HEK293 (cell line): ENCODE measurements at regions not wholly inside any gene's neighbourhood (a gene's known extent, or its start where the extent isn't known, plus 50 kb on each side); places are given as distances from the start of the nearest gene placed in this dataset.

Experiments used
- CTCF ChIA-PET: fragments of 350-600 bp; formaldehyde crosslinking; extraction: SDS; loops from one replicate; lab custom pipeline; 2021; ENCODE audit warnings: antibody characterized with exemption; lab: Yijun Ruan, JAX
- POLR2A ChIA-PET: fragments of 300-600 bp; formaldehyde crosslinking; extraction: SDS; loops from one replicate; lab custom pipeline; 2020; ENCODE audit warnings: antibody characterized with exemption, inconsistent platforms; lab: Yijun Ruan, JAX
- H3K27ac ChIP-seq: fragments of 200-500 bp; sonication (Bioruptor generic); 2 replicates; pipeline ENCODE4 v1.5.1; 2014; ENCODE audit warnings: low read depth, low read length, control low read depth, inconsistent platforms; ENCODE audit errors: extremely low read depth
- H3K36me3 ChIP-seq, 2 experiments: fragments of 200-500 bp in 1 of 2; sonication (Bioruptor generic) in 1 of 2; 1 replicate in 1 of 2; 2 replicates in 1 of 2; pipeline ENCODE4 v1.5.1; 2014 to 2017; ENCODE audit warnings: inconsistent platforms in 2 of 2, low read length in 2 of 2; ENCODE audit not compliant: control insufficient read depth in 2 of 2, insufficient read depth in 1 of 2
- H3K4me1 ChIP-seq: fragments of 200-500 bp; sonication (Bioruptor generic); 2 replicates; pipeline ENCODE4 v1.5.1; 2014; ENCODE audit warnings: mild to moderate bottlenecking, low read length, inconsistent platforms; ENCODE audit not compliant: control insufficient read depth, insufficient read depth
- H3K4me3 ChIP-seq: 2 replicates; pipeline ENCODE4 v1.5.1; 2011; ENCODE audit warnings: low read depth, mild to moderate bottlenecking, control low read depth, low read length, moderate library complexity
- H3K9me3 ChIP-seq: fragments of 200-500 bp; sonication (Bioruptor generic); 2 replicates; pipeline ENCODE4 v1.5.1; 2014; ENCODE audit warnings: low read depth, low read length, inconsistent platforms; ENCODE audit not compliant: control insufficient read depth, insufficient read depth
- BCL6B ChIP-seq: fragments of 450-650 bp; formaldehyde crosslinking; IDR thresholded peaks from 2 replicates; pipeline ENCODE4 v1.5.1; 2017; ENCODE audit warnings: missing biosample characterization, missing genetic modification characterization
- GLI2 ChIP-seq: fragments of 450-650 bp; formaldehyde crosslinking; IDR thresholded peaks from 2 replicates; pipeline ENCODE4; 2017; ENCODE audit warnings: missing biosample characterization, missing genetic modification characterization, low read depth, borderline replicate concordance
- HOXC10 ChIP-seq: sonication (generic); formaldehyde crosslinking; IDR thresholded peaks from 2 replicates; pipeline ENCODE4 v1.8.1; 2023; ENCODE audit warnings: mild to moderate bottlenecking, missing genetic modification reagents
- KLF9 ChIP-seq: fragments of 450-650 bp; formaldehyde crosslinking; IDR thresholded peaks from 2 replicates; pipeline ENCODE4 v1.5.1; 2016; ENCODE audit warnings: missing biosample characterization, missing genetic modification characterization, low read depth
- OSR2 ChIP-seq: fragments of 450-650 bp; formaldehyde crosslinking; IDR thresholded peaks from 2 replicates; pipeline ENCODE4 v1.5.1; 2016; ENCODE audit warnings: missing biosample characterization, missing genetic modification characterization
- REPIN1 ChIP-seq: fragments of 450-650 bp; formaldehyde crosslinking; IDR thresholded peaks from 2 replicates; pipeline ENCODE4 v1.5.1; 2017; ENCODE audit warnings: missing biosample characterization, missing genetic modification characterization, low read depth
- WT1 ChIP-seq: fragments of 450-650 bp; formaldehyde crosslinking; IDR thresholded peaks from 2 replicates; pipeline ENCODE4 v1.5.1; 2016; ENCODE audit warnings: missing biosample characterization, missing genetic modification characterization
- ZBTB7A ChIP-seq: fragments of 450-650 bp; formaldehyde crosslinking; IDR thresholded peaks from 2 replicates; pipeline ENCODE4 v1.5.1; 2016; ENCODE audit warnings: low read depth, missing biosample characterization, missing genetic modification characterization
- ZNF132 ChIP-seq: fragments of 450-650 bp; formaldehyde crosslinking; IDR thresholded peaks from 2 replicates; pipeline ENCODE4 v1.5.1; 2017; ENCODE audit warnings: missing biosample characterization, missing genetic modification characterization, borderline replicate concordance
- ZNF404 ChIP-seq: fragments of 450-650 bp; formaldehyde crosslinking; IDR thresholded peaks from 2 replicates; pipeline ENCODE4 v1.5.1; 2017; ENCODE audit warnings: missing biosample characterization, missing genetic modification characterization
- ZNF426 ChIP-seq: fragments of 450-650 bp; formaldehyde crosslinking; IDR thresholded peaks from 2 replicates; pipeline ENCODE4 v1.5.1; 2017; ENCODE audit warnings: missing biosample characterization, missing genetic modification characterization, mild to moderate bottlenecking, inconsistent platforms, moderate library complexity
- ZNF514 ChIP-seq: fragments of 450-650 bp; formaldehyde crosslinking; IDR thresholded peaks from 2 replicates; pipeline ENCODE4 v1.5.1; 2016; ENCODE audit warnings: missing biosample characterization, missing genetic modification characterization
- ZNF544 ChIP-seq: fragments of 450-650 bp; formaldehyde crosslinking; IDR thresholded peaks from 2 replicates; pipeline ENCODE4 v1.5.0; 2017; ENCODE audit warnings: missing biosample characterization, missing genetic modification characterization
- ZNF558 ChIP-seq: fragments of 450-650 bp; formaldehyde crosslinking; IDR thresholded peaks from 2 replicates; pipeline ENCODE4 v1.5.1; 2016; ENCODE audit warnings: missing biosample characterization, missing genetic modification characterization
- ZNF621 ChIP-seq: fragments of 450-650 bp; formaldehyde crosslinking; IDR thresholded peaks from 2 replicates; pipeline ENCODE4 v1.5.1; 2017; ENCODE audit warnings: missing biosample characterization, missing genetic modification characterization
- ZNF843 ChIP-seq: fragments of 450-650 bp; formaldehyde crosslinking; IDR thresholded peaks from 2 replicates; pipeline ENCODE4 v1.5.1; 2016; ENCODE audit warnings: missing biosample characterization, missing genetic modification characterization
- TF ChIP-seq, protein P1 (sequence below): fragments of 450-650 bp; formaldehyde crosslinking; conservative IDR thresholded peaks from 2 replicates; pipeline ENCODE4 v1.5.1; 2016; ENCODE audit warnings: low read depth, missing biosample characterization, missing genetic modification characterization
- TF ChIP-seq, protein P2 (sequence below): fragments of 450-650 bp; formaldehyde crosslinking; IDR thresholded peaks from 2 replicates; pipeline ENCODE4 v1.5.1; 2016; ENCODE audit warnings: missing biosample characterization, missing genetic modification characterization
- TF ChIP-seq, protein P3 (sequence below): fragments of 450-650 bp; formaldehyde crosslinking; IDR thresholded peaks from 2 replicates; pipeline ENCODE4 v1.5.1; 2016; ENCODE audit warnings: missing biosample characterization, missing genetic modification characterization
- TF ChIP-seq, protein P4 (sequence below): fragments of 450-650 bp; formaldehyde crosslinking; IDR thresholded peaks from 2 replicates; pipeline ENCODE4 v1.5.1; 2016; ENCODE audit warnings: missing biosample characterization, missing genetic modification characterization, low read depth

DNA sequence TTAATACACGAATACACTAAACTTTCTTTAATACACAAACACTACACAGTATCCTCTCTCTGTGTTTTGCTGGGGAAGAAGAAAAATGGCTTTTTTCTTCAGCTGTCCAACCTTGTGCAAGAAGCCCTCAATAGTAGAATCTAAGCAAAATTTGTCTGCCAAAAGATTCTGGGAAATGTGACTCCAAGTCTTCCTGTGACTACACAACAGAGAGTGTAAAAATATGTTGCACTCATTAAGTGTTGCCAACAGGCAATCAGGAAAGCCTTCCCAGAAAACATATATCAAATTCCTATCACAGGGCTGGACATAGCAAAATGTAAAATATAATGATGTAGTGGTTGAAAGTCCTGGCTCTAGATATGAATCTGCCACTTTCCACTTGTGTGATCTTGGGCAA lies 825.1 kb upstream of the ZWINT start:
- Histone ChIP-seq H3K9me3 (no peaks in the 10 kb centered on the region), H3K4me3 (no peak overlapping the region), H3K4me1 (no peaks in the 10 kb centered on the region), H3K27ac (no peak overlapping the region), H3K36me3 (no peaks in the 10 kb centered on the region)
- ChIA-PET CTCF (no interaction called here), POLR2A (no interaction called here)
- TF ChIP-seq ZNF426 (tag by site-specific recombination), result no peak
- TF ChIP-seq, protein P1, sequence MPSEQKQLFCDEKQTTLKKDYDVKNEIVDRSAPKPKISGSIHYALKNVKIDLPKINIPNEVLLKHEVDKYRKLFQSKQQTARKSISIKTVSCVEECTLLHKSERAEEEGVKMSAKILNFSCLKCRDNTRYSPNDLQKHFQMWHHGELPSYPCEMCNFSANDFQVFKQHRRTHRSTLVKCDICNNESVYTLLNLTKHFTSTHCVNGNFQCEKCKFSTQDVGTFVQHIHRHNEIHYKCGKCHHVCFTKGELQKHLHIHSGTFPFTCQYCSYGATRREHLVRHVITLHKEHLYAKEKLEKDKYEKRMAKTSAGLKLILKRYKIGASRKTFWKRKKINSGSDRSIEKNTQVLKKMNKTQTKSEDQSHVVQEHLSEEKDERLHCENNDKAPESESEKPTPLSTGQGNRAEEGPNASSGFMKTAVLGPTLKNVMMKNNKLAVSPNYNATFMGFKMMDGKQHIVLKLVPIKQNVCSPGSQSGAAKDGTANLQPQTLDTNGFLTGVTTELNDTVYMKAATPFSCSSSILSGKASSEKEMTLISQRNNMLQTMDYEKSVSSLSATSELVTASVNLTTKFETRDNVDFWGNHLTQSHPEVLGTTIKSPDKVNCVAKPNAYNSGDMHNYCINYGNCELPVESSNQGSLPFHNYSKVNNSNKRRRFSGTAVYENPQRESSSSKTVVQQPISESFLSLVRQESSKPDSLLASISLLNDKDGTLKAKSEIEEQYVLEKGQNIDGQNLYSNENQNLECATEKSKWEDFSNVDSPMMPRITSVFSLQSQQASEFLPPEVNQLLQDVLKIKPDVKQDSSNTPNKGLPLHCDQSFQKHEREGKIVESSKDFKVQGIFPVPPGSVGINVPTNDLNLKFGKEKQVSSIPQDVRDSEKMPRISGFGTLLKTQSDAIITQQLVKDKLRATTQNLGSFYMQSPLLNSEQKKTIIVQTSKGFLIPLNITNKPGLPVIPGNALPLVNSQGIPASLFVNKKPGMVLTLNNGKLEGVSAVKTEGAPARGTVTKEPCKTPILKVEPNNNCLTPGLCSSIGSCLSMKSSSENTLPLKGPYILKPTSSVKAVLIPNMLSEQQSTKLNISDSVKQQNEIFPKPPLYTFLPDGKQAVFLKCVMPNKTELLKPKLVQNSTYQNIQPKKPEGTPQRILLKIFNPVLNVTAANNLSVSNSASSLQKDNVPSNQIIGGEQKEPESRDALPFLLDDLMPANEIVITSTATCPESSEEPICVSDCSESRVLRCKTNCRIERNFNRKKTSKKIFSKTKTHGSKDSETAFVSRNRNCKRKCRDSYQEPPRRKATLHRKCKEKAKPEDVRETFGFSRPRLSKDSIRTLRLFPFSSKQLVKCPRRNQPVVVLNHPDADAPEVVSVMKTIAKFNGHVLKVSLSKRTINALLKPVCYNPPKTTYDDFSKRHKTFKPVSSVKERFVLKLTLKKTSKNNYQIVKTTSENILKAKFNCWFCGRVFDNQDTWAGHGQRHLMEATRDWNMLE (tag by site-specific recombination), result no peak
- TF ChIP-seq ZNF843 (tag by site-specific recombination), result no peak
- TF ChIP-seq REPIN1 (tag by site-specific recombination), result no peak
- TF ChIP-seq OSR2 (tag by site-specific recombination), result no peak
- no peak for TF ChIP-seq ZNF132 (tag by site-specific recombination)
- no peak for TF ChIP-seq KLF9 (tag by site-specific recombination)
- TF ChIP-seq ZNF621, result no peak
- no peak for TF ChIP-seq ZNF404 (tag by site-specific recombination)
- no peak for TF ChIP-seq WT1
- TF ChIP-seq GLI2, result no peak
- TF ChIP-seq, protein P2, sequence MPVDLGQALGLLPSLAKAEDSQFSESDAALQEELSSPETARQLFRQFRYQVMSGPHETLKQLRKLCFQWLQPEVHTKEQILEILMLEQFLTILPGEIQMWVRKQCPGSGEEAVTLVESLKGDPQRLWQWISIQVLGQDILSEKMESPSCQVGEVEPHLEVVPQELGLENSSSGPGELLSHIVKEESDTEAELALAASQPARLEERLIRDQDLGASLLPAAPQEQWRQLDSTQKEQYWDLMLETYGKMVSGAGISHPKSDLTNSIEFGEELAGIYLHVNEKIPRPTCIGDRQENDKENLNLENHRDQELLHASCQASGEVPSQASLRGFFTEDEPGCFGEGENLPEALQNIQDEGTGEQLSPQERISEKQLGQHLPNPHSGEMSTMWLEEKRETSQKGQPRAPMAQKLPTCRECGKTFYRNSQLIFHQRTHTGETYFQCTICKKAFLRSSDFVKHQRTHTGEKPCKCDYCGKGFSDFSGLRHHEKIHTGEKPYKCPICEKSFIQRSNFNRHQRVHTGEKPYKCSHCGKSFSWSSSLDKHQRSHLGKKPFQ, result no peak
- TF ChIP-seq BCL6B (tag by site-specific recombination), result no peak
- TF ChIP-seq HOXC10 (CRISPR knock-in tag), result no peak
- TF ChIP-seq ZBTB7A (tag by site-specific recombination), result no peak

- H3K4me1 ChIP-seq, result no peaks in the 10 kb centered on the region
- POLR2A ChIA-PET, result no interaction called here
- H3K36me3 ChIP-seq, result no peaks in the 10 kb centered on the region
- H3K27ac ChIP-seq, result no peak overlapping the region
- no peak overlapping the region for H3K4me3 ChIP-seq
- no peaks in the 10 kb centered on the region for H3K9me3 ChIP-seq
- CTCF ChIA-PET, result no interaction called here
- TF ChIP-seq ZNF544 (no peak), WT1 (no peak), ZNF558 (tag by site-specific recombination) (no peak), BCL6B (tag by site-specific recombination) (no peak), ZNF514 (tag by site-specific recombination) (no peak)
- TF ChIP-seq, protein P3, sequence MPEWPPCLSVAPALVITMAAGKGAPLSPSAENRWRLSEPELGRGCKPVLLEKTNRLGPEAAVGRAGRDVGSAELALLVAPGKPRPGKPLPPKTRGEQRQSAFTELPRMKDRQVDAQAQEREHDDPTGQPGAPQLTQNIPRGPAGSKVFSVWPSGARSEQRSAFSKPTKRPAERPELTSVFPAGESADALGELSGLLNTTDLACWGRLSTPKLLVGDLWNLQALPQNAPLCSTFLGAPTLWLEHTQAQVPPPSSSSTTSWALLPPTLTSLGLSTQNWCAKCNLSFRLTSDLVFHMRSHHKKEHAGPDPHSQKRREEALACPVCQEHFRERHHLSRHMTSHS (tag by site-specific recombination), result no peak
- TF ChIP-seq, protein P4, sequence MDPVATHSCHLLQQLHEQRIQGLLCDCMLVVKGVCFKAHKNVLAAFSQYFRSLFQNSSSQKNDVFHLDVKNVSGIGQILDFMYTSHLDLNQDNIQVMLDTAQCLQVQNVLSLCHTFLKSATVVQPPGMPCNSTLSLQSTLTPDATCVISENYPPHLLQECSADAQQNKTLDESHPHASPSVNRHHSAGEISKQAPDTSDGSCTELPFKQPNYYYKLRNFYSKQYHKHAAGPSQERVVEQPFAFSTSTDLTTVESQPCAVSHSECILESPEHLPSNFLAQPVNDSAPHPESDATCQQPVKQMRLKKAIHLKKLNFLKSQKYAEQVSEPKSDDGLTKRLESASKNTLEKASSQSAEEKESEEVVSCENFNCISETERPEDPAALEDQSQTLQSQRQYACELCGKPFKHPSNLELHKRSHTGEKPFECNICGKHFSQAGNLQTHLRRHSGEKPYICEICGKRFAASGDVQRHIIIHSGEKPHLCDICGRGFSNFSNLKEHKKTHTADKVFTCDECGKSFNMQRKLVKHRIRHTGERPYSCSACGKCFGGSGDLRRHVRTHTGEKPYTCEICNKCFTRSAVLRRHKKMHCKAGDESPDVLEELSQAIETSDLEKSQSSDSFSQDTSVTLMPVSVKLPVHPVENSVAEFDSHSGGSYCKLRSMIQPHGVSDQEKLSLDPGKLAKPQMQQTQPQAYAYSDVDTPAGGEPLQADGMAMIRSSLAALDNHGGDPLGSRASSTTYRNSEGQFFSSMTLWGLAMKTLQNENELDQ (tag by site-specific recombination), result no peak
Measured at GRCh38 chr10:57169597-57169996, 808.5 kb upstream of the ZWINT start.
